GM23338 (cell line): ENCODE measurements at regions not wholly inside any gene's neighbourhood (a gene's known extent, or its start where the extent isn't known, plus 50 kb on each side); places are given as distances from the start of the nearest gene placed in this dataset.

Experiments
- ETS1 ChIP-seq: IDR thresholded peaks from 2 replicates; pipeline ENCODE4 v1.6.1; 2016; ENCODE audit warnings: antibody characterized with exemption
- EZH2 ChIP-seq: fragments of 200-600 bp; sonication (generic); IDR thresholded peaks from one replicate; pipeline ENCODE4 v1.8.0; 2017; ENCODE audit warnings: antibody characterized with exemption, mild to moderate bottlenecking, low read depth; ENCODE audit not compliant: unreplicated experiment
- NANOG ChIP-seq: IDR thresholded peaks from 2 replicates; pipeline ENCODE4 v1.6.1; 2016; ENCODE audit warnings: antibody characterized with exemption, borderline replicate concordance
- REST ChIP-seq: IDR thresholded peaks from one replicate; pipeline ENCODE4 v1.6.1; 2018; ENCODE audit warnings: antibody characterized with exemption; ENCODE audit not compliant: unreplicated experiment
- ZNF114 ChIP-seq: fragments of 250-450 bp; sonication (Bioruptor Pico); IDR thresholded peaks from 2 replicates; pipeline ENCODE4 v1.5.0; 2020; ENCODE audit warnings: mild to moderate bottlenecking, moderate library complexity
- ZNF462 ChIP-seq: fragments of 250-450 bp; sonication (Bioruptor Pico); IDR thresholded peaks from 2 replicates; pipeline ENCODE4 v1.5.0; 2020; ENCODE audit warnings: mild to moderate bottlenecking, moderate library complexity

- TF ChIP-seq ZNF462 (CRISPR knock-in tag) (no peak), ETS1 (no peak), NANOG (no peak), EZH2 (no peak), ZNF114 (CRISPR knock-in tag) (no peak), REST (no peak)
Measured at GRCh38 chr9:26747611-26748010, 145.0 kb downstream of the CAAP1 start (continued).
